DOHH2 (cell line): ENCODE measurements at regions not wholly inside any gene's neighbourhood (a gene's known extent, or its start where the extent isn't known, plus 50 kb on each side); places are given as distances from the start of the nearest gene placed in this dataset.

Experiments
- H3F3A ChIP-seq: fragments of 200-600 bp; sonication (generic), shearing (Covaris generic); 2 replicates; pipeline ENCODE4 v1.6.0; 2016; ENCODE audit warnings: antibody characterized with exemption, mild to moderate bottlenecking; ENCODE audit not compliant: control insufficient read depth, insufficient read depth
- H3K27ac ChIP-seq: fragments of 200-600 bp; sonication (generic); 2 replicates; pipeline ENCODE4 v1.5.1; 2014; ENCODE audit warnings: low read depth, mild to moderate bottlenecking, low read length, moderate library complexity
- H3K27me3 ChIP-seq: fragments of 200-600 bp; sonication (generic); 2 replicates; pipeline ENCODE4 v1.6.1; 2014; ENCODE audit warnings: mild to moderate bottlenecking, low read length, mixed read lengths; ENCODE audit not compliant: control insufficient read depth
- H3K36me3 ChIP-seq: fragments of 200-600 bp; sonication (generic); 2 replicates; pipeline ENCODE4 v1.6.1; 2014; ENCODE audit warnings: mild to moderate bottlenecking, low read length, moderate library complexity, mixed read lengths; ENCODE audit not compliant: control insufficient read depth
- H3K4me1 ChIP-seq: fragments of 200-600 bp; sonication (generic); 2 replicates; pipeline ENCODE4 v1.6.1; 2014; ENCODE audit warnings: mild to moderate bottlenecking, low read length, mixed read lengths; ENCODE audit not compliant: control insufficient read depth
- H3K4me2 ChIP-seq: fragments of 200-600 bp; sonication (generic); 2 replicates; pipeline ENCODE4 v1.6.0; 2014; ENCODE audit warnings: mild to moderate bottlenecking, low read length, moderate library complexity
- H3K4me3 ChIP-seq: fragments of 200-600 bp; sonication (generic); 2 replicates; pipeline ENCODE4 v1.5.1; 2014; ENCODE audit warnings: mild to moderate bottlenecking, low read length, mixed read lengths
- H3K79me2 ChIP-seq: fragments of 200-600 bp; sonication (generic); 2 replicates; pipeline ENCODE4 v1.6.1; 2014; ENCODE audit warnings: mild to moderate bottlenecking, low read length, mixed read lengths; ENCODE audit not compliant: control insufficient read depth
- H3K9me2 ChIP-seq: fragments of 200-600 bp; sonication (generic); replicated peaks from 2 replicates; pipeline ENCODE4 v1.6.1; 2014; ENCODE audit warnings: mild to moderate bottlenecking, low read length, mixed read lengths; ENCODE audit not compliant: control insufficient read depth
- H3K9me3 ChIP-seq: fragments of 200-600 bp; sonication (generic); 2 replicates; pipeline ENCODE4 v1.6.1; 2014; ENCODE audit warnings: antibody characterized with exemption, low read length, mixed read lengths; ENCODE audit not compliant: control insufficient read depth, insufficient read depth
- H4K20me1 ChIP-seq: fragments of 200-600 bp; sonication (generic); 2 replicates; pipeline ENCODE4 v1.6.0; 2014; ENCODE audit warnings: low read depth, mild to moderate bottlenecking, antibody characterized with exemption, low read length, moderate library complexity; ENCODE audit not compliant: control insufficient read depth, insufficient read depth
- EZH2phosphoT487 ChIP-seq: fragments of 200-600 bp; sonication (generic); IDR thresholded peaks from 2 replicates; pipeline ENCODE4 v1.6.1; 2017; ENCODE audit warnings: borderline replicate concordance, mild to moderate bottlenecking, antibody characterized with exemption, low read length, moderate library complexity, mixed read lengths
- TF ChIP-seq, protein P1 (sequence below): fragments of 200-600 bp; sonication (generic); IDR thresholded peaks from one replicate; pipeline ENCODE4 v1.5.1; 2014; ENCODE audit warnings: antibody characterized with exemption, mild to moderate bottlenecking, low read depth, low read length; ENCODE audit not compliant: poor library complexity, severe bottlenecking

DNA sequence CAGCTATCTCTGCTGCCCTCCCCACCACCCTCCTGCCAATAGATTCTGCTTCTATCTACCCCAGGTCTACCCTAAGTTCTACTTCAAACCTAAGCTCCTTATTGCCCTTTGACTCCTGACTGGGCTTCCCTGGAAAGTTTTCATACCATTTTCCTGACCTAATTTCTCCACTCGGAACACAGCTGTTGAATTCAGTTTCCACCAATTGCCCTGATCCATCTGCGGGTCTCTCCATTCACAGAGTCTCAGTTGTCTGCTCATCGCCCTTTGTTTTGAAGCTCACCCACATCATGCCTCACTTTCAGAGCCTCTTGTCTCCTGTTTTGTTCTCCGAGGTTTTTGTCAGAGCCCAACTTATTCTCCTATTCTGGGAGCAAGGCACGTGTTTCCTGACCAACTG, 56.8 kb upstream of the ABI3BP start:
- Histone ChIP-seq H3K9me2 (no peaks in the 10 kb centered on the region), H4K20me1 (no peaks in the 10 kb centered on the region), H3K27me3 (no peaks in the 10 kb centered on the region), H3K36me3 (no peaks in the 10 kb centered on the region), H3K4me1 (no peaks in the 10 kb centered on the region), H3F3A (no peaks in the 10 kb centered on the region), H3K79me2 (no peaks in the 10 kb centered on the region), H3K9me3 (no peaks in the 10 kb centered on the region), H3K27ac (no peak overlapping the region), H3K4me3 (no peak overlapping the region), H3K4me2 (no peak overlapping the region)
- TF ChIP-seq, protein P1, sequence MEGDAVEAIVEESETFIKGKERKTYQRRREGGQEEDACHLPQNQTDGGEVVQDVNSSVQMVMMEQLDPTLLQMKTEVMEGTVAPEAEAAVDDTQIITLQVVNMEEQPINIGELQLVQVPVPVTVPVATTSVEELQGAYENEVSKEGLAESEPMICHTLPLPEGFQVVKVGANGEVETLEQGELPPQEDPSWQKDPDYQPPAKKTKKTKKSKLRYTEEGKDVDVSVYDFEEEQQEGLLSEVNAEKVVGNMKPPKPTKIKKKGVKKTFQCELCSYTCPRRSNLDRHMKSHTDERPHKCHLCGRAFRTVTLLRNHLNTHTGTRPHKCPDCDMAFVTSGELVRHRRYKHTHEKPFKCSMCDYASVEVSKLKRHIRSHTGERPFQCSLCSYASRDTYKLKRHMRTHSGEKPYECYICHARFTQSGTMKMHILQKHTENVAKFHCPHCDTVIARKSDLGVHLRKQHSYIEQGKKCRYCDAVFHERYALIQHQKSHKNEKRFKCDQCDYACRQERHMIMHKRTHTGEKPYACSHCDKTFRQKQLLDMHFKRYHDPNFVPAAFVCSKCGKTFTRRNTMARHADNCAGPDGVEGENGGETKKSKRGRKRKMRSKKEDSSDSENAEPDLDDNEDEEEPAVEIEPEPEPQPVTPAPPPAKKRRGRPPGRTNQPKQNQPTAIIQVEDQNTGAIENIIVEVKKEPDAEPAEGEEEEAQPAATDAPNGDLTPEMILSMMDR: no peak
- TF ChIP-seq EZH2phosphoT487: no peak

DNA sequence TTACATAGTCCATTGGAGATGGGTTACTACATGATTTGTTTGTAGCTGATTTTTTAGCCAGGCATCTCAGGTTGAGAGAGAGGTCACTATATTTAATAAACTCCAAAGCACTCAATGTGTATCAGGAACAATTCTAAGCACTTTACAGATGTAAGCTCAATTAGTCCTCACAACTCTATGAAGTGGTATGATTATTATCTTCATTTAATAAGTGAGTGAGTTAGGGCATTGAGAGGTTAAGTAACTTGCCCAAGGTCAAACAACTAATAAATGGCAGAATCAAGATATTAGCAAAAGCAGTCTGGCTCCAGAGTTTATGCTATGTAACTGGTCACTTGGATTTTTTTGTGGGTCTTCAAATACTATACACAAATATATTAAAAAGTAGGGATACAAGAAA, 56.3 kb upstream of the ABI3BP start:
- Histone ChIP-seq H3K4me2 (no peak overlapping the region), H3K4me3 (no peak overlapping the region)
- TF ChIP-seq EZH2phosphoT487: no peak
- TF ChIP-seq, protein P1: no peak

DNA sequence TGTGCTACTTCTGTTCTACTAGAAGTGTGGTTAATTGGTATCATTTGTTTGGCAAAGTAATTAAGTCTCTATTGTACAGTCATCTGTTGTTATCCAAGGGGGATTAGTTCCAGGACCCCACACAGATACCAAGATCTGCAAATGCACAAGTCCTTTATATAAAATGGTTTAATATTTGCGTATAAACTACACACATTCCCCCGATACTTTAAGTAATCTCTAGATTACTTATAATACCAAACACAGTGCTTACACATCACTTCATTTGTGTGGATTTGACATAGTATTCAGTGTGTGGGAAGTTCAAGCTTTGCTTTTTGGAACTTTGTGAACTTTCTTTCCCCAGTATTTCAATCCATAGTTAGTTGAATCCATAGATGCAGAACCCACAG, 50.5 kb upstream of the ABI3BP start:
- Histone ChIP-seq H3K36me3 (no peaks in the 10 kb centered on the region), H3K4me2 (no peak overlapping the region), H3K4me1 (no peaks in the 10 kb centered on the region), H3K27me3 (no peaks in the 10 kb centered on the region), H4K20me1 (no peaks in the 10 kb centered on the region), H3K27ac (no peak overlapping the region), H3K79me2 (no peaks in the 10 kb centered on the region), H3F3A (no peaks in the 10 kb centered on the region), H3K9me3 (no peaks in the 10 kb centered on the region), H3K4me3 (no peak overlapping the region), H3K9me2 (no peaks in the 10 kb centered on the region)
- no peak for TF ChIP-seq EZH2phosphoT487
- TF ChIP-seq, protein P1: no peak

More for the DNA sequence above, 56.3 kb upstream of the ABI3BP start:
- Histone ChIP-seq H3K9me2 (no peaks in the 10 kb centered on the region), H3F3A (no peaks in the 10 kb centered on the region), H4K20me1 (no peaks in the 10 kb centered on the region), H3K27me3 (no peaks in the 10 kb centered on the region), H3K27ac (no peak overlapping the region), H3K9me3 (no peaks in the 10 kb centered on the region), H3K36me3 (no peaks in the 10 kb centered on the region), H3K4me1 (no peaks in the 10 kb centered on the region), H3K79me2 (no peaks in the 10 kb centered on the region)
